ENCODE measurements at regions not wholly inside any gene's neighbourhood (a gene's known extent, or its start where the extent isn't known, plus 50 kb on each side); places are given as distances from the start of the nearest gene placed in this dataset.

- TF ChIP-seq POLR2A (IDR thresholded peaks at IDR 0.05), result no peak
- TF ChIP-seq EP300 (IDR thresholded peaks at IDR 0.05), result no peak
- TF ChIP-seq CTCF (IDR thresholded peaks at IDR 0.05), result no peak
- TF ChIP-seq POLR2AphosphoS5 (IDR thresholded peaks at IDR 0.05), result no peak
- no peaks in the 10 kb centered on the region for H3K9me3 ChIP-seq
- 47% methylated on average over 3 of the region's 4 CpGs; no CpG with 5 or more reads in 1 of the 2 donors for WGBS, 2 donors (ENCODE audit: low coverage in 1 of 2)
- peak; percentile 22 for ATAC-seq
- no peak overlapping the region for H3K4me3 ChIP-seq
- H3K27me3 ChIP-seq, result peaks cover 3% of the 10 kb centered on the region
- H3K4me1 ChIP-seq, result no peaks in the 10 kb centered on the region
- H3K27ac ChIP-seq, result no peak overlapping the region
- H3K36me3 ChIP-seq, result no peaks in the 10 kb centered on the region
Observed at GRCh38 chr4:55269995-55270394, 76.0 kb upstream of the SRD5A3 start.

GRCh38 chr4:55270481-55270880 lies 75.6 kb upstream of the SRD5A3 start:
- H3K9me3 ChIP-seq, result no peaks in the 10 kb centered on the region
- H3K36me3 ChIP-seq, result no peaks in the 10 kb centered on the region
- no peak overlapping the region for H3K4me3 ChIP-seq
- no peak for ATAC-seq
- 62 to 68% methylated on average over 2 of the region's 2 CpGs for WGBS, 2 donors (ENCODE audit: low coverage in 1 of 2)
- H3K27ac ChIP-seq, result no peak overlapping the region
- no peaks in the 10 kb centered on the region for H3K4me1 ChIP-seq
- TF ChIP-seq POLR2AphosphoS5 (IDR thresholded peaks at IDR 0.05) (no peak), EP300 (IDR thresholded peaks at IDR 0.05) (no peak), POLR2A (IDR thresholded peaks at IDR 0.05) (no peak), CTCF (IDR thresholded peaks at IDR 0.05) (no peak)
- peaks cover 3% of the 10 kb centered on the region for H3K27me3 ChIP-seq

GRCh38 chr4:55272102-55272501 lies 73.9 kb upstream of the SRD5A3 start:
- Histone ChIP-seq H3K9me3 (no peaks in the 10 kb centered on the region), H3K4me3 (no peak overlapping the region), H3K27ac (no peak overlapping the region), H3K36me3 (no peaks in the 10 kb centered on the region), H3K27me3 (peaks cover 3% of the 10 kb centered on the region), H3K4me1 (no peaks in the 10 kb centered on the region)
- no peak for ATAC-seq
- TF ChIP-seq EP300 (IDR thresholded peaks at IDR 0.05) (no peak), CTCF (IDR thresholded peaks at IDR 0.05) (no peak), POLR2A (IDR thresholded peaks at IDR 0.05) (no peak), POLR2AphosphoS5 (IDR thresholded peaks at IDR 0.05) (no peak)
- WGBS, 2 donors (ENCODE audit: low coverage in 1 of 2), result 51 to 79% methylated on average over 2 of the region's 2 CpGs

GRCh38 chr4:55272589-55272988 lies 73.5 kb upstream of the SRD5A3 start:
- no peaks in the 10 kb centered on the region for H3K36me3 ChIP-seq
- H3K9me3 ChIP-seq, result no peaks in the 10 kb centered on the region
- H3K4me3 ChIP-seq, result no peak overlapping the region
- no peaks in the 10 kb centered on the region for H3K4me1 ChIP-seq
- 81 to 90% methylated on average over 8 of the region's 8 CpGs for WGBS, 2 donors (ENCODE audit: low coverage in 1 of 2)
- ATAC-seq, result no peak
- no peak for TF ChIP-seq CTCF (IDR thresholded peaks at IDR 0.05)
- TF ChIP-seq POLR2A (IDR thresholded peaks at IDR 0.05), result no peak
- TF ChIP-seq EP300 (IDR thresholded peaks at IDR 0.05), result no peak
- TF ChIP-seq POLR2AphosphoS5 (IDR thresholded peaks at IDR 0.05), result no peak
- H3K27ac ChIP-seq, result no peak overlapping the region
- H3K27me3 ChIP-seq, result peaks cover 3% of the 10 kb centered on the region

- H3K4me1 ChIP-seq, result no peaks in the 10 kb centered on the region
- H3K4me3 ChIP-seq, result no peak overlapping the region
- H3K9me3 ChIP-seq, result peaks cover 0 to 9% (median 0%) of the 10 kb centered on the region in 3 donors
- H3K27ac ChIP-seq, result no peak overlapping the region
- H3K36me3 ChIP-seq, result no peaks in the 10 kb centered on the region
- TF ChIP-seq POLR2A (IDR thresholded peaks at IDR 0.05), result no peak
- TF ChIP-seq POLR2AphosphoS5 (IDR thresholded peaks at IDR 0.05), result no peak
- no peak for TF ChIP-seq CTCF (IDR thresholded peaks at IDR 0.05)
- 92 to 98% methylated on average over 2 of the region's 2 CpGs for WGBS, 2 donors (ENCODE audit: low coverage in 1 of 2)
- no peak for ATAC-seq
- peaks cover 3% of the 10 kb centered on the region for H3K27me3 ChIP-seq
Observed at GRCh38 chr4:55277011-55277410, 69.0 kb upstream of the SRD5A3 start.
